ENCODE measurements at regions not wholly inside any gene's neighbourhood (a gene's known extent, or its start where the extent isn't known, plus 50 kb on each side); places are given as distances from the start of the nearest gene placed in this dataset.
A peak's percentile ranks its signal among the peaks of the same experiment; 100 is the strongest.

- H3K4me3 ChIP-seq (ENCODE audit: low read depth, low read length): no peak overlapping the region
- TF ChIP-seq CTCF (IDR thresholded peaks at IDR 0.05; ENCODE audit: low read depth, low read length): no peak
- H3K9me3 ChIP-seq (ENCODE audit: severe bottlenecking): no peaks in the 10 kb centered on the region
- H3K27me3 ChIP-seq (ENCODE audit: insufficient read depth, low read depth, severe bottlenecking): no peaks in the 10 kb centered on the region
- no peak for DNase-seq
- no peaks in the 10 kb centered on the region for H3K36me3 ChIP-seq
- H3K27ac ChIP-seq: no peak overlapping the region
Measured at GRCh38 chr15:101543431-101543830, 53.9 kb upstream of the PCSK6 start.

DNA sequence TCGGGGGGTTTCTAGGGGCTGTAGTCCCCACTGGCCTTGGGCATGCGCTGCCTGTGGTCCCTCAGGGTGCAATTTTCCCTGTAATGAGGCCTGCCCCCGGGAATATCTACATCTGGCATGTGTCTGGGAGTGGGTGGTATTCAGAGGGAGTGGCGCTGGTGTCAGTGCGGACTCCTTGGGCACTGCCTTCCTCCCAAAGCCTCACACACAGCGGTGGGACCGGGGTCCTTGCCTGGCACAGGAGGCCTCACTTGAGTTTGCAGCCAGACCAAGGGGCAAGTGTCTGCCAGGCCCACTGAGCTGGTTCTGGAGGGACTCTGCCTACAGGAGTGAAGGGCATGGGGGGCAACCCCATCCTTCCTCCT lies 53.5 kb upstream of the PCSK6 start:
- DNase-seq: no peak
- H3K4me3 ChIP-seq (ENCODE audit: low read depth, low read length): no peak overlapping the region
- H3K36me3 ChIP-seq: no peaks in the 10 kb centered on the region
- H3K27me3 ChIP-seq (ENCODE audit: insufficient read depth, low read depth, severe bottlenecking): no peaks in the 10 kb centered on the region
- no peak for TF ChIP-seq CTCF (IDR thresholded peaks at IDR 0.05; ENCODE audit: low read depth, low read length)
- no peaks in the 10 kb centered on the region for H3K9me3 ChIP-seq (ENCODE audit: severe bottlenecking)
- H3K27ac ChIP-seq: no peak overlapping the region

DNA sequence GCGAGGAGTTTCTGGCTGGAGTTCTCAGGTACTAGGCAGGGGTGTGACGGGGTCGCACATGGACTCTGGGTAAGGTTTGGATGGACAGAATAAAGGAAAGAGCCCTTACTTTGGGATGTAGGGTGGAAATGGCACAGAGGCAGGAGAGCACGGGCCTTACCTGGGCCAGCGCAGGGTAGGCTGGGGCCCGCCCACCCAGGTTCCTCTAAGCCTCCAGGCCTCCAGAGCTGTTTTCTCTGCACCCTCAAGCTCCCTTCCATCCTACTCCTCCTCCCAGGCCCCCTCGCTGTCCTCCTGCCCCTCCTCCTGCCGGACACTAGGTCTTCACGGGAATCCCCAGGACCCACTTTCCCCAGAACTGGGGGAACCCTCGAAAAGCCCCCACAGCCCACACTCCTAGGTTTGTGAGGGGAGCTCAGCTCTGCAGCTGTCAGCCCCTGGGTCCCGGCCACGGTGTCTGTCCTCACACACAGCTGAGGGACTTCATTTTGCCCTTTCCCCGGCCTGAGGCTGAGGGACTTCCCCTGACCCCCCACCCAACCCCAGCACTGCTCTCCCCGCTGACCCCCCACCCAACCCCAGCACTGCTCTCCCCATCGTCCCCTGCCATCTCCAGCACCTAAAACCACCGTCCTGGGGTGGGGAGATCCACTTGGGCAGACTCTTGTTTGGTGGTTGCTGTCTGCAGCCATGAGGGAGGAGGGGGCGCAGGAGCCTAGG lies 53.0 kb upstream of the PCSK6 start:
- Histone ChIP-seq H3K36me3 (no peaks in the 10 kb centered on the region), H3K9me3 (ENCODE audit: severe bottlenecking) (no peaks in the 10 kb centered on the region), H3K27ac (no peak overlapping the region), H3K4me3 (ENCODE audit: low read depth, low read length) (no peak overlapping the region), H3K27me3 (ENCODE audit: insufficient read depth, low read depth, severe bottlenecking) (no peaks in the 10 kb centered on the region)
- peak; percentile 42 for DNase-seq
- no peak for TF ChIP-seq CTCF (IDR thresholded peaks at IDR 0.05; ENCODE audit: low read depth, low read length)

DNA sequence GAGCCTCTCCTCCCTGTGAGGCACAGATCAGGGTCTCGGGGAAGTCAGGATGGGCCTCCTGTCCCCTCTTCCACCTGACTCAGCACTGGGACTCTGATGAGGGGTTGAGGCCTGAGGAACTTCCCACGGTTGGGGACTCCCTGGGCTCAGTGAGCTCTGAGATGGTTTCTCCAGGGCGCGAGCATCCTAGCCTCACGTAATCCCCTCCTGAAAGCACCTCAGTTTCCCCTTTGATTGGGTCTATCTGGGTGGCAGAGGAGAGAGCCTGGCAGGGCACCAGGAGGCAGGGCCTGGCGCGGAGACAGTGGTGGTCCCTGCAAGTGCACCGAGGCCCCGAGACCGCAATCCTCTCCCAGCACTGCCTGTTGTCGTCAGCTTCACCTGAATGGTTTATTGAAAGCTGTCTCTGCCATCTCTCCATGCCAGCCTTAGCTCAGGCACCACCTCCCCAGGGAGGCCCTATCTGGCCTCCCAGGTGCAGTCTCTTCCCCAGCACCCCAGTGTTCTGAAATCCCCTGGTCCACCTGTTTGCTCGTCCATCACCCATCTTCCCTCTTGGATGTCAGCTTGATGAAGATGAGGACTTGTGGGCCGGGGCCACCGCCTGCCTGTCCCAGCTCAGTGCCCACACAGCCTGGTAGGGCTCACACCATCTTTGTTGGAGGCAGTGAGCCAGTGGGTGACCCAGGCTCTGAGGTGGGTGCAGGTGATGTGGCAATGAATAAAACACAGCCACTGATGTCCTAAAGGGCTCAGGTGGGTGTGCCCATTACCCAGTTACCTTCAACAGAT lies 52.2 kb upstream of the PCSK6 start:
- H3K4me3 ChIP-seq (ENCODE audit: low read depth, low read length): no peak overlapping the region
- DNase-seq: no peak
- no peaks in the 10 kb centered on the region for H3K9me3 ChIP-seq (ENCODE audit: severe bottlenecking)
- no peaks in the 10 kb centered on the region for H3K36me3 ChIP-seq
- no peaks in the 10 kb centered on the region for H3K27me3 ChIP-seq (ENCODE audit: insufficient read depth, low read depth, severe bottlenecking)
- H3K27ac ChIP-seq: no peak overlapping the region
- TF ChIP-seq CTCF (IDR thresholded peaks at IDR 0.05; ENCODE audit: low read depth, low read length): no peak

DNA sequence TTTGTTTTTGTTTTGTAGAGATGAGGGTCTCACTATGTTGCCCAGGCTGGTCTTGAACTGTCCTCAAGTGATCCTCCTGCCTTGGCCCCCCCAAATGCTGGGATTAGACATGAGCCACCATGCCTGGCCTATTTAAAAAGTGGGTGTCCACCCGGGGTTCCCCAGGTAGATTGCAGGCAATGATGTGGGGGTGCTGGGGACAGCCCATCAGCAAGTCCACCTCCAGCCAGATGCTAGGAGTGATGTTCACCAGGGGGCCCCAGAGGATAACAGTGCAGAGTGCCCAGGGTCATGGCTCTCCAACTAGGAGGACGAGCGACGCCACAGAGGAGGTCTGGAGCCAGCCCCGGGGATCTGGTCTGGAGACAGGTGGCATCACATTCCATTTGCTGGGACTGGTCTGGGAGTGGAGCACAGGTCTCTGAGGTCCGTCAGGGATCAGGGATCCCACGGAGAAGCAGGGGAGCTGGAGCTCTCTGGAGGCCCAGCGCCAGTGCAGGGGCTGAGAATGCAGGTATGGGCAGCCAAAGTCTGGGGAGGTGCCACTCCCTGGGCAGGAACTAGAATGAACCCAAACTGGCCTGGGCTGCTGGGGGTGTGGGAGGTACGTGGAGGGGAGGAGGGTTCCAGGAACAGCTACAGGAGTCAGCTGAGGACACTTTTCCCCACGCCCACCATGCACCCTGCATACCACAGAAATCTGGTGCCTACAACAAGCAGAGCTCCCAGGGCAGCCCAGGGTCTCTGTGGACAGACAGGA lies 51.2 kb upstream of the PCSK6 start:
- Histone ChIP-seq H3K36me3 (no peaks in the 10 kb centered on the region), H3K27me3 (ENCODE audit: insufficient read depth, low read depth, severe bottlenecking) (no peaks in the 10 kb centered on the region), H3K4me3 (ENCODE audit: low read depth, low read length) (no peak overlapping the region), H3K27ac (no peak overlapping the region), H3K9me3 (ENCODE audit: severe bottlenecking) (no peaks in the 10 kb centered on the region)
- no peak for DNase-seq
- no peak for TF ChIP-seq CTCF (IDR thresholded peaks at IDR 0.05; ENCODE audit: low read depth, low read length)
